Kidney (tissue), 13 donors: ENCODE measurements at regions not wholly inside any gene's neighbourhood (a gene's known extent, or its start where the extent isn't known, plus 50 kb on each side); places are given as distances from the start of the nearest gene placed in this dataset.

Source experiments
- DNase-seq, 5 donors: peaks; one replicate each; pipeline ENCODE4 v3.0.0-alpha.2; 2013 to 2020
- FAIRE-seq: peaks from 2 replicates; lab custom pipeline; 2012; peaks lifted over from hg19 to GRCh38; lab: Jason Lieb, UNC
- H3K27ac ChIP-seq, 2 donors: one replicate each; pipeline ENCODE4 v1.7.0; 2013; ENCODE audit warnings: low read depth in 2 of 2, low read length in 2 of 2, inconsistent platforms in 1 of 2
- H3K27me3 ChIP-seq: one replicate; pipeline ENCODE4 v1.7.1; 2013; ENCODE audit warnings: low read length, inconsistent platforms; ENCODE audit not compliant: control insufficient read depth, insufficient read depth
- H3K36me3 ChIP-seq, 3 donors: one replicate each; pipeline versions ENCODE4 v1.7.0 to v1.7.1; 2013; ENCODE audit warnings: low read length in 3 of 3, control low read depth in 1 of 3, inconsistent platforms in 1 of 3; ENCODE audit not compliant: insufficient read depth in 3 of 3, control insufficient read depth in 2 of 3
- H3K4me1 ChIP-seq, 3 donors: one replicate each; pipeline versions ENCODE4 v1.7.0 to v1.7.1; 2013; ENCODE audit warnings: low read length in 3 of 3, inconsistent platforms in 1 of 3, low read depth in 1 of 3; ENCODE audit not compliant: control insufficient read depth in 2 of 3, insufficient read depth in 2 of 3
- H3K4me3 ChIP-seq, 3 donors: one replicate each; pipeline versions ENCODE4 v1.7.0 to v1.8.1; 2013; ENCODE audit warnings: low read length in 3 of 3, control low read depth in 1 of 3, inconsistent platforms in 1 of 3
- H3K9ac ChIP-seq, 3 donors: one replicate each; pipeline versions ENCODE4 v1.7.0 to v1.7.1; 2013; ENCODE audit warnings: low read length in 3 of 3, control low read depth in 1 of 3, inconsistent platforms in 1 of 3
- H3K9me3 ChIP-seq, 3 donors: one replicate each; pipeline versions ENCODE4 v1.7.0 to v1.7.1; 2013; ENCODE audit warnings: low read length in 3 of 3, control low read depth in 1 of 3, inconsistent platforms in 1 of 3; ENCODE audit not compliant: control insufficient read depth in 2 of 3, insufficient read depth in 1 of 3
- intact Hi-C: fragments of 100-400 bp; cut with DNase I; formaldehyde crosslinking; loops from one replicate; pipeline ENCODE4 v1.11.1; 2022
- TF ChIP-seq, protein P1 (sequence below): IDR thresholded peaks from 3 replicates; pipeline ENCODE4 v1.5.1; 2012; ENCODE audit warnings: mild to moderate bottlenecking, moderate library complexity, borderline replicate concordance; ENCODE audit not compliant: insufficient read depth; ENCODE audit errors: extremely low read depth
- donor health status: control.
- donor health status: control.
- donor health status: control.
- donor health status: control.
- donor health status: control.
- donor health status: DM: yes; HTN: yes; CAD: no.
- donor health status: Normal renal cell carcinoma (clear cell type).

- Histone ChIP-seq H3K27ac (no peak overlapping the region), H3K36me3 (no peaks in the 10 kb centered on the region), H3K9ac (no peak overlapping the region), H3K27me3 (no peaks in the 10 kb centered on the region), H3K9me3 (no peaks in the 10 kb centered on the region), H3K4me3 (no peak overlapping the region), H3K4me1 (peaks cover 0 to 4% (median 2%) of the 10 kb centered on the region in 3 donors)
- FAIRE-seq (no peak), DNase-seq (no peak)
- intact Hi-C loops = no loop called here
- TF ChIP-seq, protein P1, sequence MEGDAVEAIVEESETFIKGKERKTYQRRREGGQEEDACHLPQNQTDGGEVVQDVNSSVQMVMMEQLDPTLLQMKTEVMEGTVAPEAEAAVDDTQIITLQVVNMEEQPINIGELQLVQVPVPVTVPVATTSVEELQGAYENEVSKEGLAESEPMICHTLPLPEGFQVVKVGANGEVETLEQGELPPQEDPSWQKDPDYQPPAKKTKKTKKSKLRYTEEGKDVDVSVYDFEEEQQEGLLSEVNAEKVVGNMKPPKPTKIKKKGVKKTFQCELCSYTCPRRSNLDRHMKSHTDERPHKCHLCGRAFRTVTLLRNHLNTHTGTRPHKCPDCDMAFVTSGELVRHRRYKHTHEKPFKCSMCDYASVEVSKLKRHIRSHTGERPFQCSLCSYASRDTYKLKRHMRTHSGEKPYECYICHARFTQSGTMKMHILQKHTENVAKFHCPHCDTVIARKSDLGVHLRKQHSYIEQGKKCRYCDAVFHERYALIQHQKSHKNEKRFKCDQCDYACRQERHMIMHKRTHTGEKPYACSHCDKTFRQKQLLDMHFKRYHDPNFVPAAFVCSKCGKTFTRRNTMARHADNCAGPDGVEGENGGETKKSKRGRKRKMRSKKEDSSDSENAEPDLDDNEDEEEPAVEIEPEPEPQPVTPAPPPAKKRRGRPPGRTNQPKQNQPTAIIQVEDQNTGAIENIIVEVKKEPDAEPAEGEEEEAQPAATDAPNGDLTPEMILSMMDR = no peak
Measured at GRCh38 chr3:43882976-43883680, 192.4 kb downstream of the ABHD5 start.

GRCh38 chr3:43883729-43884396, 193.1 kb downstream of the ABHD5 start:
- Histone ChIP-seq H3K9me3 (no peaks in the 10 kb centered on the region), H3K27me3 (no peaks in the 10 kb centered on the region), H3K4me1 (peaks cover 0 to 4% (median 2%) of the 10 kb centered on the region in 3 donors), H3K9ac (no peak overlapping the region), H3K36me3 (no peaks in the 10 kb centered on the region), H3K4me3 (no peak overlapping the region), H3K27ac (no peak overlapping the region)
- no peak for FAIRE-seq
- TF ChIP-seq, protein P1 = no peak
- intact Hi-C loops = no loop called here
- no peak for DNase-seq

DNA sequence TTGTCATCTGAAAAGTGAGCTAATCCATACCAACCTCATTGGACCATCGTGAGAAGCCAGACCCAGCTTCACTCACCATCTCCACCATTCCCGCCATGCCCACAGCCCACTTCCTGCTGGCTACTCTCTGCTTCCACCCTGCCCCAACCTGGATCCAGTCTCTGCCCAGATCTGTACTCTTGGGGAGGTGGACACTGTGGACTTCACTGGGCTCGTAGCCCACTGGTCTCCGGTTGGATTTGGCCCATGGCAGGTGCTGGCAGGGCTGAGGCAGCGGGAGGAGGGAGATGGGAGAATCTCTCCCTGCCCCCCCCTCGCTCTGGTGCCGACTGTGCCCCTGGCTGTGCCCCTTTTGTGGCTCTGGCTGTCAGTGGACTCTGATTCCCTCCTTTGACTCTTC, 193.8 kb downstream of the ABHD5 start:
- H3K27ac ChIP-seq = no peak overlapping the region
- DNase-seq = no peak

More for the DNA sequence above, 193.8 kb downstream of the ABHD5 start:
- no peak overlapping the region for H3K9ac ChIP-seq
- intact Hi-C loops = no loop called here
- no peak overlapping the region for H3K4me3 ChIP-seq
- H3K27me3 ChIP-seq = no peaks in the 10 kb centered on the region
- H3K4me1 ChIP-seq = peaks cover 0 to 4% (median 2%) of the 10 kb centered on the region in 3 donors
- TF ChIP-seq, protein P1 = no peak
- no peak for FAIRE-seq
- no peaks in the 10 kb centered on the region for H3K9me3 ChIP-seq
- no peaks in the 10 kb centered on the region for H3K36me3 ChIP-seq
